Stimulated activated naive CD8-positive, alpha-beta T cell treated with anti-CD3 and anti-CD28 coated beads, Interleukin-15, Interleukin-2, amounts not matched to agents 100 U/mL and 50 U/mL, for 24 hours (primary cell): ENCODE measurements at regions not wholly inside any gene's neighbourhood (a gene's known extent, or its start where the extent isn't known, plus 50 kb on each side); places are given as distances from the start of the nearest gene placed in this dataset.
"Not testable (repeated sequence)": the region's sequence is repeated elsewhere in the genome, so short reads cannot be mapped to it uniquely, and the experiment has no call there.

Experiments used
- ATAC-seq: fragments of 150-1000 bp; cut with Tn5 transposase; one replicate; pipeline ENCODE4 v1.10.0; 2021
- DNase-seq: peaks from one replicate; pipeline ENCODE4 v3.0.0; 2021

DNA sequence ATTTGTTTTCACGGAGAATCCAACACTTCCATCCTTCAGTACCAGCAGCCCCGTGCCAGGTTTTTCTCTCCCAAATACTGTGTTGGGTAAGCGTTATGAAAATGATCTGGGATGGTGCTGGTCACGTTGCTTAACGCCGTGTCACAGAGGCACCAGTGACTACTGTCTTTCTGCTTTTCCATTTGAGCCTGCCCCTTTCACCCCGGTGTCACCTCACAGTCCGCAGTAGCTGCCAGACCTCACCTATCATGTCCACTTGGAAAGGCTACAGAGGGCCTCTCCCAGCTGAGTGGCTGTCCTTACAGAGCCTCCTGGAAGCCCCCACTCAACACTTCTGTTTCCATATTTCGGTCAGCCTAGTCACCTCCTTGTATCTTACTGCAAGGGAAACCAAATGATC lies 176.5 kb upstream of the ARID1B start:
- ATAC-seq, result no peak
- no peak for DNase-seq

DNA sequence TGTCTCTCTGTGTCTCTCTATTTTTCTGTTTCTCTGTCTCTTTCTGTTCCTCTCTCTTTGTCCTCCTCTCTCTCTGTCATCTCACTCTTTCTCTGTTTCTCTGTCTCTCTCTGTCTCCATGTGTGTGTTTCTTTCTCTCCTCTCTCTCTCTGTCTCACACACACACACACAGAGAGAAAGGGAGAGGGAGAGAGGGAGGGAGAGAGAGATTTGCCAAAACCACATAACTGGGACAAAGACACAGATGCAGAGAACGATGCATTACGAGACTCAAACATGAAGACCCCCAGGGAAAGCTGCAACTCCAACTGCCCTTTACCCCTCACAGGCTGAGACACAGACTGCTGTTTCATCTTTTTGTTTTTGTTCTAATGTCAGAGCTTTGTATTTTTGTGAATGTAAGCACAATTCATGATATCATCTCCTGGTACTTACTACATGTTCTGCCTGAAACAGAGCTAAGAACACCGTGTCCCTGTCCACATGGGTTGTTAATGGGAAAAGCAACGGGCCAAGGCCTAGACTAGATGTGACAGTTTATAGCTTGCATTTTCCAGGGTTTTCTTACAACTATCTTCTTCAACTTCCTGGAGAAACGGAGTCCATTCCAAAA lies 177.1 kb upstream of the ARID1B start:
- ATAC-seq, result no peak
- no peak for DNase-seq

DNA sequence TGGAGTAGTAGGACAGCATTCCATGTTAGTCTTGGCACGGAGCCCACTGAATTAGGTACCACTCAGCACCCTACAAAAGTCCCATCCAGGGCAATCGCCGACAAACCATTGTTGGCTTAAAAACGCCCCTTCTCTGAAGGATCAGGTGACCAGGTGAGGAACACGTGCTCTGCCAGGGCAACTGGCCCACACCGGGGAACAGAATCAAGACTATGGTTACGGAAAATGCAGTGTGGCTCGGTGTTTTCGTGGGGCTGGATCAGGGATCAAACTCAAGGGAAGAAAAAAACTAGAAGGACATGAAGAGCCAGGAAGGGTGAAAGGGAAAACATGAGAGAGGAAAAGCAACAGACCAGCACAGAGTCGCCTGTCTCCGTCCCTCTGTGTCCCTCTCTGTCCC lies 177.8 kb upstream of the ARID1B start:
- no peak for DNase-seq

DNA sequence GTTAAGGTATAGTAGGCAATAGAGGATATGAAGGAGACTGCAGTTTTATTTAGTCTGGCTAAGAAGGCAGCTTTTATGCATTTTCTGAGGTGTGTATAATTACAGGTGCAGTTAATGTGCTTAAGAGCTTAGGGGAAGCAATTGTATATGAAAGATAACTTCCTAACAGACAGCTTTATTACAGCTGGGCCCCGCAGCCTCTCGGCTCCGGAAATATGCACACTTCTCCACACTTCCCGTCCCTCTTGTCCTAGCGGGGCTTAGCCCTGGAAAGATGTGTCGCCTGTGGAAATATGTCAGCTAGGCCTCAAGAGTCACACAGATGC lies 178.4 kb upstream of the ARID1B start:
- DNase-seq, result no peak
- ATAC-seq, result no peak

More for the DNA sequence above, 177.8 kb upstream of the ARID1B start:
- no peak for ATAC-seq

DNA sequence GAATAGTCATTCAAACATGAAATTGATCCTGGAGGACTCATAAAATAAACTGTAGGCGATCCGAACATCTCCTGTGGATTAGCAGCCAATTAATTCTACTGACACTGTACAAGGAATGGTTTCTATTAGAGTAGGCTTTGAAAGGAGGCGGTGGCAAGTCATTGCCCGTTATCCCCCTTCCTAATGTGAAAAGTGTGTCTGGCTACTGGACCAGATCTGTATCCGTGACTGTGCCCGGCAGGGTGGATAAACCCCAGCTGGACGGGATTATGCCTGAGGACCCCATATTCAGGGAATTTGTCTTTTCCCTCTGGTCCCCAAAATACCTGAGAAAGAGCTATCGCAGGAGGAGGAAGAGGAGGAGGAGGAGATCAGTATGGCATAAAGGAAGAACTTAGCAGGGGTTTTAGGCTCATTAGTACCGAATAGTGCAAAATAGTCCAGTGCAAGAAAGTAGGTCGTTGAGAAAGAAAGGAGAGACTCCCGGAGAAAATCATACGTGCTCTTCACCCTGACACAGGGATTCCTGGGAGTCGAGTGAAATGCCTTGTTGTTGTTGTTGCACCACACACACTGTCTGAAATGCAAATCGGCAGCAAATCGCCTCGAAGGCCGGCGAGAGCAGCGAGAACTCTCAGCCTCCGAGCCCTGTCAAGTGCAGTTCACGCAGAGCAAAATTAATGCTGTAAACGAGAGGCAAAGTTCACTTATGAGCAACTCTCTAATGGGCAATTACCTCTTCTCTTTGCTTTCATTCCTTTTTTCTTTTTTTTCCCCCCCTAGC lies 178.9 kb upstream of the ARID1B start:
- DNase-seq (no peak), ATAC-seq (no peak)

DNA sequence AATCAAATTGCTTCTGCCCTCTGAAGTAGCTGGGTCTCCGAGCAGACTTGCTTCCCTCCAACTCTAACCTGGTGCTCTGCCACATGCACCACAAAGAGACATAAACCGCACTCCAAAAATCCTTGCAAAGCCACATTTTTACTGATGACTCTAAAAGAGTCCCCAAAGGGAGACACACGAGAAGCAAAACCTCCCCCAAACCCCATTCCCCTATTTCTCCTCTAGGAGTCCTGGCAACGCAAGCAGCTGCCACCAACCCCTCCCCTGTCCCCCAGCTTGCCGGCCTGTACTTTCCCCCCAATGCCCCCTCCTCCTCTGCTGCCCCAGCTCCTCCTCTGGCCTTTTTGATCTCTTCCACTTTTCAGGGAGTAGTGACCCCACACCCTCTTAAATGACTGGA lies 180.1 kb upstream of the ARID1B start:
- DNase-seq (no peak), ATAC-seq (no peak)

DNA sequence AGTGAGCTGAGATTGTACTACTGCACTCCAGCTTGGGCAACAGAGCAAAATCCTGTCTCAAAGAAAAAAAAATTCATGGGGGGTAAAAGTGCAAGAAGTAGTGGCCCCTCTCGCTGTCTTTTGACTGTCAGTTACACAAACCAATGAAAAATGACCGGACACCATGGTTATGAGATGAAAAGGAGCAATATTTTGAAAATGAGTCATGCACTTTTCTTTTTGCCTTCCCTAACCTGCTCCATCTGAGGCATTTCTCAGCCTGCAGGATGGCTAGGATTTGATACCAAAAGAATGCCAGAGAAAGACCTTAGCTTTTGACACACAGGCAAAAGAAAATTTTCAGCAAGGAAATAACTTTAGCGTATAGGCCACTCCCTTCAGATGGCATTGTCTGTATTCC lies 181.7 kb upstream of the ARID1B start:
- DNase-seq (no peak), ATAC-seq (no peak)

DNA sequence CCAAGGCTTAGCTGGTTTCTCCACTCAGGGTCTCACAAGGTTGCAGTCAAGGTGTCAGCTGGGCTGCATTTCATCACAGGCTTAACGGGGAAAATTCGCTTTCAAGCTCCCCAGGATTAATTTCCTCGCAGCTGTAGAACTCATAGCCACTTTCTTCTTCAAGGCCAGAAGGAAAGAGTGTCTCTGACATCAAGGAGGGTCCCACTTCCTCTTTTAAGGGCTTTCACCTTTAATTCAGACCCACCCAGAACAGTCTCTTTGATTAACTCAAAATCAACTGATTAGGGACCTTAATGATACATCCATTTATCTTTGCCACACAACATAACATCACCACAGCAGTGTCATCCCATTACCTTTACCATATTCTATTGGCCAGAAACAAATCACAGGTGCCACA lies 183.3 kb upstream of the ARID1B start:
- DNase-seq, result no peak

DNA sequence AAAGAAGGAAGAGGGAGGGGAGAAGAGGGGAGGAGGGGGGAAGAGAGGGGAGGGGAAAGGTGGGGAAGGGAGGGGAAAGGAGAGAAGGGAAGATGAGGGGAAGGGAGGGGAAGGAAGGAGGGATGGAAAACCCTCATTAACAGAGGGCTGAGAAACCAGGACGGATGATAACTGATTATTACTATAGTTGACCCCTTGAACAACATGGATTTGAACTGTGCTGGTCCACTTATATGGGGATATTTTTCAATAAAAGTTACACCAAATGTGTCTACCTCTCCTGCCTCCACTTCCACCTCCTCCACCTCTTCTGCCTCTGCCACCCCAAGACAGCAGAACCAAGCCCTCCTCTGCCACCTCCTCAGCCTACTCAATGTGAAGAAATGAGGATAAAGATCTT lies 184.1 kb upstream of the ARID1B start:
- no peak for ATAC-seq

More for the DNA sequence above, 183.3 kb upstream of the ARID1B start:
- ATAC-seq, result no peak

DNA sequence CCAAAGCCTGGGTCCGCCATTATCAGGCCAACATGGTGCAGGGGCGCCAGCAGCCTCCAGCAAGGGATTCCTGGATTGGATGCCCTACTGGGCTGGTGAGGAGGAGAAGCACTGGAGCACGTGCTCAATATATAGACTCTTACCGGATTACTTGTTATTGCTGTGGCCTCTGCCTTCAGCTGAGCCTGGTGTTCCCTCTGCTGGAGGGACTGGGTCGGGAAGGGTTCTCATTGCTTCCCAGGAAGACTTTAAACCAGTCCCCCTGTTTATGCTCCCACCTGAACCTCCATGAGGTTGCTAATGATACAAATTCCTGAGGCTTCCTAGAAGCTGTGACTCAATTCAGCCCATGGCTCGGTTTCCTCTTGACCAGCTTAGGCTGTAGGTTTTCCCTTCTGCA lies 186.7 kb upstream of the ARID1B start:
- no peak for ATAC-seq
- DNase-seq, result no peak

More for the DNA sequence above, 184.1 kb upstream of the ARID1B start:
- no peak for DNase-seq

DNA sequence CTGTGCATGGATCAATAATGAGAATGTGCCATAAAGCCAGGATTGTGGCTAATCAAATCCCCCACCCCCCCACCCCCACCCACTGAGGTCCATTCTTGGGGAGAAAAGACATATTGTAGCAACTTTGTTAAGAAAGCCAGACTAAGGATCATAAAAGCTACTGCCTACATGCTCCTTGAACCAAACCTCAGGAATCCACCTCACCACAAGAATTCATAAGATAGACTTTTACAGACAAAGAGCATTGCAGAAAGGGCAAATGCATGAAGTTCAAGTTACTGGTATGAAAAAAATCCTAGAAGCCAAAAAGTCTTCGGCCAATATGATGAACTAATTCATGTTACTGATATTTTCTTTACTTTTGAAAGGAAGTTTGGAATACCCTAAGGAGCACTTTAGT lies 187.9 kb upstream of the ARID1B start:
- DNase-seq (no peak), ATAC-seq (no peak)

DNA sequence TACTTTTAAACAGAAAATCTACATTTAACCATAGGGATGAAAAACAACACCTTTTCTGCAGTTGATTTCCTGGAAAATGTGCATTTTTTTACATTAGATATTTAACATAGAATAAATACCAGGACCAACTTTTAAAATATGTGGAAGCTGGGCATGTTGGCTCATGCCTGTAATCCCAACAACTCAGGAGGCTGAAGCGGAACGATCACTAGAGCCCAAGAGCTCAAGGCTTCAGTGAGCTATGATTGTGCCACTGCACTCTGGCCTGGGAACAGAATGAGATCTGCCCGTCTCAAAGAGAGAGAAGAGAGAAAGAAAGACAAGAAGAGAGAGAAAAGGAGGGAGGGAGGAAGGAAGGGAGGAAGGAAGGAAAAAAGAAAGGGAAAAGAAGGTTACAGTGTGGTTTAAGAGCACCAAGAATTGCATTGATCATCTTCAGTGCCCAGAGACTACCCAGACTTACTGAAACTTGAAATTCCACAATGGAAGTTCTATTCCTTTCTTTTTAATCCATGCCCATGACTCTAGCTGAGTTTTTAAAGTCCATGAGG lies 189.4 kb upstream of the ARID1B start:
- ATAC-seq (no peak), DNase-seq (no peak)

DNA sequence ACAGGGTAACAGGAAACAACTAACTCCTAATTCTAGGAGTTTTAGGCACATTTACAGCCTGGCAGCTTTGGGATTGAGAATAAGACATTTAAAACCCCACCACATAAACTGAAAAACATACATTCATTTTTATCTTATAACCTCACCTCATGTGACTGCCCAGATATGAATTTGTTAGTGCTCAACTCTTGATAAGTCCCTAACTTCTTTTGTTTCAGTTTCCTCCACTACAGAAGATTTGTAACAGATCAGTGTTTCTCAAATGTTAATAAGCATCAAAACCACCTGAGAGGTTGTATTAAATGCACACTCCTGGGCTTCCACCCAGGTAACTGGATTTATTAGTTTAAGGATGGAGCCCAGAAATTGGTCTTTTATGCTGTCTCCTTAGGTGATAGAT lies 190.1 kb upstream of the ARID1B start:
- DNase-seq, result no peak
- no peak for ATAC-seq

DNA sequence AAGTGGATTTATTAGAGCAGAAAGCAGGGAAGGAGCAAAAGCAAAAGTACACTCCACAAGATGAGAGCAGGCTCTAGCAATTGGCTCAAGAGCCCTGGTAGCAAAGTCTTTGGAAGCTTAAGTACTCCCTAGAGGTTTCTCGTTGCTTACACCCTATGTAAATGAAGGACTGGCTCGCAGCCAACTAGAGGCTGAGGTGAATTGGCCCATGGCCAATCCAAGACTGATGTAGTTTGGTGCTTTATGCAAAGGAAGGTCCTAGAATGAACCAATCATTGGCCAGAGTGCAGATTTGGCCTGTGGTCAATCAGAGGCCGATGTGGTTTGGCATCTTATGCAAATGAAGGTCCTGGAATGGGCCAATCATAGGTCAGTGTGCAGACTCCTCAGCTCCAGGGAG lies 191.3 kb upstream of the ARID1B start:
- DNase-seq (no peak), ATAC-seq (no peak)

DNA sequence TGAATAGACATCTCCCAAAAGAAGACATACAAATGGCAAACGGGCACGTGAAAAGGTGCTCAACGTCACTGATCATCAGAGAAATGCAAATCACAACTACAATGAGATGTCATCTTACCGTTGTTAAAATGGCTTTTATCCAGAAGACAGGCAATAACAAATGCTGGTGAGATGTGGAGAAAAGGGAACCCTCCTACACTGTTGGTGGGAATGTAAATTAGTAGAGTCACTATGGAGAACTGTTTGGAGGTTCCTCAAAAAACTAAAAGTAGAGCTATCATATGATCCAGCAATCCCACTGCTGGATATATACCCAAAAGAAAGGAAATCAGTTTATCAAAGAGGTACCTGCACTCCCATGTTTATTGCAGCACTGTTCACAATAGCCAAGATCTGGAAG lies 193.1 kb upstream of the ARID1B start:
- ATAC-seq, DNase-seq: not testable (repeated sequence)

DNA sequence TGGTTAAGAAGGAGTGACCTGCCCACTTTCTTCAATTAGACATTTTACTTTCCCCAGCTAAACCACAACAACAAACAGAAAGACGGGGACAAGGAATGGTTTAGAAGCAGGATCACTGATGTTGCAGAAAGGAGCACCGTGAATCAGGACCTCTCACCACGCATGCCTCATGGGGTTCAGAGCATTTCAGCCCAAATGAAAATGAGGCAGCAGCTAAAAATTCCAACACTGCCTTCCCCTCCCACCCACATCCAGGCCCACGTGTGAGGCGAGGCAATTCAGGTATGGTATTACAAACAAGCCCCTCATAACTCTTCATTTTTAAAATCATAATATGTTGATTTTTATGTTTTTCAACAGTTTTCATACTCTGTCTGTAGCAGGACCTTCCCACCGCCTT lies 194.1 kb upstream of the ARID1B start:
- ATAC-seq (no peak), DNase-seq (no peak)

DNA sequence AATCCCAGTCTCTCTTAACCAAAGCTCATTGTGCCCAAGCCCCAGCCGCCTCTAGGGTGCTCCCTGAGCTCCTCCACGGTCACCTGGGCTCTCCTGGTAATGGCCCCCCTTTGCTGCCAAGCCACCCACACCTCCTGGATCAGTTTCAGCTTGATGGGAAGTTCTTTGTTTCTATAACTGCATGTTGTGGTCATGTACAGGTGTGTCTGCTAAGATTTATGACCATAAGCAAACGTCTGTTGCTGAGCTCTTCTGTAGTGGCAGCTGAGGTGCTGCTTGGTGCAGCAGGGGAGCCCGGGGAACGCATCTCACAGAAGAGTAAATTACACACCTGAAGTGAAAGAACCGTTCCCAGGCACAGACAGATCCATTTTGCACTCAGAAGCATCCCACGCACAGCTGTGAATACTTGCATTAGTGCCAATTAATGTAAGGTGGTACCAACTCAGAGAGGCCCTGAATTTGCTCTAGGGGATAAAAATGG lies 194.6 kb upstream of the ARID1B start:
- DNase-seq (no peak), ATAC-seq (no peak)

DNA sequence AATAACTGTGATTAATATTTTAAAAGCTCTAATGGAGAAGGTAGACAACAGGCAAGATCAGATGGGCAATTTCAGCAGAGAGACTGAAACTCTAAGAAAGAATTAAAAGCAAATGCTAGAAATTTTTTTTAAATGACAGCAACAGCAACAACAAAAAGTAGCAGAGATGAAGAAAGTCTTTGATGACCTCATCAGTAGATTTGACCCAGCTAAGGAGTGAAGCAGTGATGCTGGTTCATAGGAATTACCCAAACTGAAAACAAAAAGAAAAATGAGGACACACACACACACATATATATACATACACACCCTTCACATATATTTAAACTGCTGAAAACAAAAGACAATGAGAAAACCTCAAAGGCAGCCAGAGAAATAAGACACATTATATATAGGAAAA lies 197.6 kb upstream of the ARID1B start:
- DNase-seq (no peak), ATAC-seq (no peak)

DNA sequence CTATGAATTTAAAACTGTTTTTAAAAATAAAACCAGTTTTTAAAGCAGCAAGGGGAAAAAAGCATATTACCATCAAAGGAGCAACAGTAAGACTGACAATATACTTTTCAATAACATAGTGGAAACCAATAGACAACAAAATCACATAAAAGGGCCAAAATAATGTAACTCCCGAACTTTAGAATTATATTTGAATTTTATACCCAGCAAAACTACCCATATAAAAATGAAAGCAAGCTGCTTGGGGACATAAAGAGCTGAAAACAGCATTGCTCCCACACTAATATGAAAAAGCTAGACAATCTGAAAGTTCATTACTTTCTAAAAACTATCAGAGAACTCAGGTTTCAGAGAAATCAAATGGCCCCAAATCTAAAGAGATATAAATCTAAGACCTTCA lies 199.4 kb upstream of the ARID1B start:
- no peak for DNase-seq
- no peak for ATAC-seq

DNA sequence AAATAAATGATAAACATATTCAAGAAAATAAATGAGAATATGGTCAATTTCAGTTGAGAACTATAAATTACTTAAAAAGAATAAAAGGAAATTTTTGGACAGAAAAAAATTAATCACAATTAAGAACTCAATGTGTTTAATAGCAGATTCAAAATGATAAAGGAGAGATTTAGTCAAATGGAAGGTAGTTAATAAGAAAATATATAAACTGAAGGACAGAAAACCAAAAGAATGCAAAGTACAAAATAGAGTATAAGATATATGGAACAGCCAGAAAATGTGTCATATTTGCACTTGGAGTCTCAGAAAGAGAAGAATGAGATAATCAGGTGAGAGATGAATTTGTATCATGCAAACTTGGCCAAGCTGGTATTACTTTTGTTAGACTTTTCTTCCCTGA lies 201.8 kb upstream of the ARID1B start:
- DNase-seq, result no peak
- no peak for ATAC-seq

DNA sequence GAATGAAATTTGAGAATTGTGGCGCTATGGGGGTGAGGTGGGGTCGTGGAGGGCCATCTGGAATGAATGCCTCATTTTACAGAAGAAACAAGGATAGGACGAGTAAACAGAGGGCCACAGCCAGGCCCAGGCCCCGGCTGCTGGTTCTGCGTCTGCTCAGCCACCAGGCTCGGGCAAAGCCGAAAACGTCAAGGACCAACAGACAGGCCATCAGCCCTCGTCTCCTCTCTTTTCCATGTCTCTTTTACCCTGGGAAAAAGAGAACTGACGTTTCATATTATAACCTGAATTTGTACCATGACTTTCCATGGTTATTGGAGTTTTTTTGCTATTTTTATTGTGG lies 212.4 kb upstream of the ARID1B start:
- ATAC-seq (no peak), DNase-seq (no peak)

DNA sequence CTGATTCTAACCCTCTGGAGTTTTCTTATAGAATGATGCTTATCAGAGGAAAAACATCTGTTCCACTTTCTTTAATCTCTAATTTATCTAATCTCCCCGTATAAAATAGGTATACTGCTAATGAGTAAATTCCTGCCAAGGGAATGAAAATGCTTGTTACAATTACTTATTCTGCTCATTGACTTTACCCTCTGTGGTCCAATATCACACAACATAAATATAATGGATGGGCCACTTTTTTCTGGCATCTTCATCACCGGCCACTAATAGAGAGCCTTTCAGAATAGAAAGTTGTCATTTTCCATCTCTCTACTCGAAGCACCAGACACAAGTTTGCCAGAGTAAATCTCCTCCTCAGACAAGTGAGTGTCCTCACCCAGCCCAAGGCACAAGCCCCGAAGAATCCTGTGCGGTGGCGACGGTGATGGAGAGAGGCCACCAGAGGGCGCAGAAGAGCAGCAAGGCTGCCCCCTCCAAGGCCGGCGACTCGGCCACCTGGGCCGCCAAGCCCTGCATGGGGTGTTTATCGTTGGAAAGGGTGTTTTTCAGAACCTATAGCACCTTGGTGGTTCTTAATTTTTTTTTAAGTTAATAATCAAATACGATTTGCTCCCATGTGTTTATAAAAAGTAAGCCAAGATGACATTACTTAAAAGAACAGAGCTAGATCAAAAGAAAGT lies 212.9 kb upstream of the ARID1B start:
- peak; percentile 85 for DNase-seq
- ATAC-seq, result peak; percentile 90

DNA sequence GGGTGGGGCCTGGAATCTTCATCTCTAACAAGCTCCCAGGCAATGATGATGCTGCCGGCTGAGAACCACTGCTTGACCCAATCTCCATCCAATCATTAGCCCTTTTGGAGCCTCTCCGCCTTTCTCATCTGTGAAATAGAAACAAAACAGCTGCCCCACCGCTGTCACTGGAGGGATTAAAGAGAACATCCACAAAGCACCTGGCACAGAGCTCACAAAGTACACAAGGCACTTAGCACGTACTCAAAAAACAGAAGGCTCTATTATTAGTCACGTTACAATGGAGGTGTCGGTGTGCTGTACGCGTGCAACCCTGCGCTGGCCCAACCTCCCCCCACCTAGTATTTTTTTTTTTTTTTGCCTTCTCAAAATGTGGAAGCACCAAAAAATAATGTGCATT lies 213.5 kb upstream of the ARID1B start:
- DNase-seq (no peak), ATAC-seq (no peak)
